Gastroesophageal sphincter (tissue), 3 donors: ENCODE measurements at regions not wholly inside any gene's neighbourhood (a gene's known extent, or its start where the extent isn't known, plus 50 kb on each side); places are given as distances from the start of the nearest gene placed in this dataset.

Experiments
- CTCF ChIP-seq, 4 experiments: fragments of 200-600 bp in 2 of 4; fragments of 450-650 bp in 2 of 4; sonication (generic) in 1 of 4; IDR thresholded peaks; one replicate each; pipeline ENCODE4 v1.5.1; 2017 to 2019; ENCODE audit warnings: antibody characterized with exemption in 4 of 4, mild to moderate bottlenecking in 2 of 4, moderate library complexity in 2 of 4
- POLR2A ChIP-seq, 2 donors: fragments of 450-650 bp; IDR thresholded peaks; one replicate each; pipeline ENCODE4 v1.6.1; 2017; ENCODE audit warnings: antibody characterized with exemption in 2 of 2, mild to moderate bottlenecking in 2 of 2, moderate library complexity in 1 of 2

GRCh38 chr1:232744847-232745246, 60.4 kb upstream of the MAP10 start:
- TF ChIP-seq CTCF (IDR thresholded peaks at IDR 0.05) (no peak), POLR2A (IDR thresholded peaks at IDR 0.05) (no peak)
